ENCODE measurements at regions not wholly inside any gene's neighbourhood (a gene's known extent, or its start where the extent isn't known, plus 50 kb on each side); places are given as distances from the start of the nearest gene placed in this dataset.

- TF ChIP-seq SIN3A (IDR thresholded peaks at IDR 0.05; ENCODE audit: borderline replicate concordance, insufficient read depth, low read depth, low read length) = no peak
- no peak for TF ChIP-seq CTCF (IDR thresholded peaks at IDR 0.05)
Measured at GRCh38 chr6:16056263-16056870, 72.5 kb upstream of the MYLIP start.

Data from Panc1 (cell line).